ENCODE measurements at regions not wholly inside any gene's neighbourhood (a gene's known extent, or its start where the extent isn't known, plus 50 kb on each side); places are given as distances from the start of the nearest gene placed in this dataset.

- TF ChIP-seq CTCF (IDR thresholded peaks at IDR 0.05; ENCODE audit: borderline replicate concordance, extremely low read depth, insufficient read depth): no peak
- Histone ChIP-seq H3K27ac (ENCODE audit: low read depth in 2 of 2, low read length in 2 of 2) (no peak overlapping the region), H3K4me3 (ENCODE audit: low read length in 3 of 3) (no peak overlapping the region), H3K27me3 (ENCODE audit: control insufficient read depth, insufficient read depth, low read length) (no peaks in the 10 kb centered on the region), H3K9me3 (ENCODE audit: control insufficient read depth in 2 of 3, insufficient read depth in 1 of 3, low read length in 3 of 3) (no peaks in the 10 kb centered on the region), H3K36me3 (ENCODE audit: control insufficient read depth in 2 of 3, insufficient read depth in 3 of 3, low read length in 3 of 3) (no peaks in the 10 kb centered on the region), H3K4me1 (ENCODE audit: control insufficient read depth in 2 of 3, insufficient read depth in 2 of 3, low read depth in 1 of 3, low read length in 3 of 3) (peaks cover 0 to 5% (median 0%) of the 10 kb centered on the region in 3 donors), H3K9ac (ENCODE audit: low read length in 3 of 3) (no peak overlapping the region)
- no peak for FAIRE-seq
- intact Hi-C loops (cut with DNase I): no loop called here
- DNase-seq: no peak
Observed at GRCh38 chr9:86809151-86809550, 138.2 kb downstream of the GAS1 start.

GRCh38 chr9:86807367-86807976 lies 139.8 kb downstream of the GAS1 start:
- DNase-seq (peak in 4 of 5 donors; percentile 74 to 91 (median 84)), FAIRE-seq (no peak)
- intact Hi-C loops (cut with DNase I): no loop called here
- Histone ChIP-seq H3K4me1 (ENCODE audit: control insufficient read depth in 2 of 3, insufficient read depth in 2 of 3, low read depth in 1 of 3, low read length in 3 of 3) (peaks cover 0 to 5% (median 0%) of the 10 kb centered on the region in 3 donors), H3K27ac (ENCODE audit: low read depth in 2 of 2, low read length in 2 of 2) (no peak overlapping the region), H3K4me3 (ENCODE audit: low read length in 3 of 3) (no peak overlapping the region), H3K36me3 (ENCODE audit: control insufficient read depth in 2 of 3, insufficient read depth in 3 of 3, low read length in 3 of 3) (no peaks in the 10 kb centered on the region), H3K9me3 (ENCODE audit: control insufficient read depth in 2 of 3, insufficient read depth in 1 of 3, low read length in 3 of 3) (no peaks in the 10 kb centered on the region), H3K9ac (ENCODE audit: low read length in 3 of 3) (no peak overlapping the region), H3K27me3 (ENCODE audit: control insufficient read depth, insufficient read depth, low read length) (no peaks in the 10 kb centered on the region)
- no peak for TF ChIP-seq CTCF (IDR thresholded peaks at IDR 0.05; ENCODE audit: borderline replicate concordance, extremely low read depth, insufficient read depth)

- no peak for DNase-seq
- Histone ChIP-seq H3K27ac (ENCODE audit: low read depth in 2 of 2, low read length in 2 of 2) (no peak overlapping the region), H3K4me3 (ENCODE audit: low read length in 3 of 3) (no peak overlapping the region), H3K36me3 (ENCODE audit: control insufficient read depth in 2 of 3, insufficient read depth in 3 of 3, low read length in 3 of 3) (no peaks in the 10 kb centered on the region), H3K9me3 (ENCODE audit: control insufficient read depth in 2 of 3, insufficient read depth in 1 of 3, low read length in 3 of 3) (no peaks in the 10 kb centered on the region), H3K4me1 (ENCODE audit: control insufficient read depth in 2 of 3, insufficient read depth in 2 of 3, low read depth in 1 of 3, low read length in 3 of 3) (peaks cover 0 to 5% (median 0%) of the 10 kb centered on the region in 3 donors), H3K9ac (ENCODE audit: low read length in 3 of 3) (no peak overlapping the region), H3K27me3 (ENCODE audit: control insufficient read depth, insufficient read depth, low read length) (no peaks in the 10 kb centered on the region)
- intact Hi-C loops (cut with DNase I): no loop called here
- no peak for FAIRE-seq
- TF ChIP-seq CTCF (IDR thresholded peaks at IDR 0.05; ENCODE audit: borderline replicate concordance, extremely low read depth, insufficient read depth): no peak
Observed at GRCh38 chr9:86804011-86804410, 143.3 kb downstream of the GAS1 start.
